Hematopoietic multipotent progenitor cell treated with erythropoietin and hydrocortisone succinate and interleukin-3 and kit ligand, for 4 days (in vitro differentiated cells): ENCODE measurements at regions not wholly inside any gene's neighbourhood (a gene's known extent, or its start where the extent isn't known, plus 50 kb on each side); places are given as distances from the start of the nearest gene placed in this dataset.
"Not testable (repeated sequence)": the region's sequence is repeated elsewhere in the genome, so short reads cannot be mapped to it uniquely, and the experiment has no call there.

Experiments used
- DNase-seq: peaks from one replicate; pipeline ENCODE4 v3.0.0-alpha.2; 2015

- DNase-seq = no peak
Observed at GRCh38 chr6:105567140-105567539, 164.3 kb upstream of the PREP start.

DNA sequence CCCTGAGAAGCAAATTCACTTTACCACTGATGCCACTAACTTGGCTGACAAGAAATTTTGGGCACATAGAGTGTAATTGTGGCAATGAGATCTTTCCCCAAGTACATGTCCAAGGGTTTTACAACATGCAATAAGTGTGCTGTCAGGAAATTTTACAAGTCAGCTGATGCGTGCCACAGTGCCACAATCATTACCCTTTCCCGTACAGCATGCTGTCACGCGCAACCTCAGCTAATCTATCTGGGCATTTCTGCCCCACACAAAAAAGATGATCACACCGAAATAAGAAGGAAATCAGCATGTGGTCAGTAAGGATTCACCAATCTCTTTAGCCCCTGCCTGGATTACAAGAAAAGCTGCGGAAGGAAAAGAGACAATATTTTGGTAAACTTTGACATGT lies 163.6 kb upstream of the PREP start:
- no peak for DNase-seq

- no peak for DNase-seq
Observed at GRCh38 chr6:105564121-105564902, 161.4 kb upstream of the PREP start.

DNA sequence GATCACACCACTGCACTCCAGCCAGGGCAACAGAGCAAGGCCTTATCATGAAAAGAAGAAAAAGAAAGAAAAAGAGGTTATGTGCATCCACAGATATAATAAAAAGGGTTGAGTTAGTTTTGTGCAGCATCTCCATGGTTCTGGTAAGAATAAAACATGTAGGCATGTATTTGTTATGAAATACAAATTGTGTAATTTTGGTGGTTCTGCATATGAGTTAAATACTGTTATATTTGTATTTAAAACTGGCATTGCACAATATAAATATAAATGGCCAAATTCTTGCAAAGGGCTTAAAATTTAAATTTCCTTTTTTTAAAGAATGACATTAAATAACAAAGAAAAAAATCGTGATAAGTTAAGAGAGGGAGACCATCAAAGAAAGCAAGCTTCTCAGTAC lies 159.1 kb upstream of the PREP start:
- peak; percentile 8 for DNase-seq

GRCh38 chr6:105561486-105561885 lies 158.6 kb upstream of the PREP start:
- no peak for DNase-seq

GRCh38 chr6:105560611-105561066 lies 157.8 kb upstream of the PREP start:
- DNase-seq = no peak

DNA sequence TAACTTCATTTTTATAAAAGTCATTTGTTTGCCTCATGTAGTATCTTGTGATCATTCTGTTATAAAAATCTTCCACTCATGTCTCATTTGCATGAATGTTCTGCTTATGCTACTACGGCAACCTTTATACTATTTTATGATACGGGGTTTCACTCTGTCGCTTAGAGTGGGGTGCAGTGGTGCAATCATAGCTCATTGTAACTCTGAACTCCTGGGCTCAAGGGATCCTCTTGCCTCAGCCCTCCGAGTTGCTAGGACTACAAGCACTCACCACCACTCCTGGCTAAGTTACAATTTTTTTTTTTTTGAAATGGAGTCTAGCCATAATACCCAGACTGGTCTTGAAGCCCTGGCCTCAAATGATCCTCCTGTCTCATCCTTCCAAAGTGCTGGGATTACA lies 154.4 kb upstream of the PREP start:
- DNase-seq = no peak

GRCh38 chr6:105553171-105553570 lies 150.3 kb upstream of the PREP start:
- DNase-seq = peak; percentile 14

- no peak for DNase-seq
Observed at GRCh38 chr6:105550955-105551620, 148.2 kb upstream of the PREP start.

GRCh38 chr6:105546754-105547153 lies 143.9 kb upstream of the PREP start:
- DNase-seq = no peak

- DNase-seq = no peak
Observed at GRCh38 chr6:105545947-105546731, 143.3 kb upstream of the PREP start.

GRCh38 chr6:105545228-105545920 lies 142.5 kb upstream of the PREP start:
- DNase-seq = no peak

GRCh38 chr6:105539911-105540310 lies 137.0 kb upstream of the PREP start:
- DNase-seq = no peak

- no peak for DNase-seq
Observed at GRCh38 chr6:105537981-105538578, 135.2 kb upstream of the PREP start.

DNA sequence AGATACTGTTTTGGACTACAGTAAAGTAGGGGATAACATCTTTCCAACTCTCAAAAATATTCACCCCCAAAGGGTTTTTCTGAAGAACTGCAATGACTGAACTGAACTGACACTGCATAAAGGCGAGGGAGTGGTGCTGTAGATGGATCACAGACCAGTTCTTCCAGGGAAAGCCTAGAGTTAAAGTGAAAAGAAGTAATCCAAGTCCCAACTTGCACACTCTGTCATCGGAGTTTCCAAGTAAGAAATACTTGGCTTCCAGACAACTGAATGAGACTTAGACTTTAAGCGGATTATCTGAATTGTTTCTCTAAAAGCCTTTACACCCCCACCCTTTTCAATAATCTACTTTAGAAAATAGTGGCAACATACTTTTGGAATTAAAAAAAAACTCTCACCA lies 134.1 kb upstream of the PREP start:
- DNase-seq = no peak

GRCh38 chr6:105533301-105533700 lies 130.4 kb upstream of the PREP start:
- DNase-seq = no peak

GRCh38 chr6:105526225-105526872 lies 123.5 kb upstream of the PREP start:
- no peak for DNase-seq

GRCh38 chr6:105522626-105523322 lies 119.9 kb upstream of the PREP start:
- DNase-seq = peak; percentile 5

DNA sequence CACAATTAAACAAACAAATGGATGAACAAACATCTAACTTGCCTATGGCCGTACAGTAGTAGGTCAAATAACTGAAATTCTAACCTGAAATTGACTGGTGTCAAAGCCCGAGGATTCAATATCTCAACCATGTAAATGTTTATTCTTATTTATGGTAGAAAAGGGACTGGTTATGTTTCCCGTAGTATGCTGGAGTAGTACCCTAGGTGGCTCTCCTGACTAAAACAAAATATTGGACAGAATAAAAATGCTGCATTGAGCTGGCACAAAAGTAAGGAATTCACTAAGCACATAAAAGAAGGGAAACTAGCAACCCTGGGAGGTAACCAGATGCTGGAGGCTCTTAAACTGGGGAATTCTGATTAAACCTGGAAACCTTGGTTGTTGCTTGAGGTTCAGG lies 117.1 kb upstream of the PREP start:
- no peak for DNase-seq

DNA sequence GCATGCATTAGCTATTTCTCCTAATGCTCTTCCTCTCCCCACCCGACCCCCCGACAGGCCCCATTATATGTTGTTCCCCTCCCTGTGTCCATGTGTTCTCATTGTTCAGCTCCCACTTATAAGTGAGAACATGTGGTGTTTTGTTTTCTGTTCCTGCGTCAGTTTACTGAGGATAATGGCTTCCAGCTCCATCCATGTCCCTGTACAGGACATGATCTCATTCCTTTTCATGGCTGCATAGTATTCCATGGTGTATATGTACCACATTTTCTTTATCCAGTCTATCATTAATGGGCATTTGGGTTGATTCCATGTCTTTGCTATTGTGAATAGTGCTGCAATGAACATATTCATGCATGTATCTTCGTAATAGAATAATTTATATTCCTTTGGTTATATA lies 116.1 kb upstream of the PREP start:
- DNase-seq = not testable (repeated sequence)

DNA sequence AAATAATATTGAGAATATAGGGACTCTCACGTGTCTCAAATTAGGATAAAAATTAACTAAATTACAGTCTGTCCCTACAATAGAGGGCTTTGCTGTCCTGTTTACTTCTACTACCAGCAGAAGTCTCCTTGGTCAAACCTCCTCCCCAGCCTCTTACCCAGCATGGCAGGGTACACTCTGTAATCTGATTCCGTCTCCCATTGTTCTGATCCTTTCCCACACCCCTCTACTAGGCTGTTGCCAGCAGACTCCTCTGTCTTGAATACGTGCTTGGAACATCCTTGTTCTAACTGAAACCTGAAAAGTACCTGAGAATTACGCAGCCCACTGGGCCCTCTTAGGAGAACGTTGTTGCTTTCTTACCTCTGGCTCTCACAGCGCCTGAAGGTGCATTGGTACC lies 112.2 kb upstream of the PREP start:
- DNase-seq = no peak
